ENCODE measurements at regions not wholly inside any gene's neighbourhood (a gene's known extent, or its start where the extent isn't known, plus 50 kb on each side); places are given as distances from the start of the nearest gene placed in this dataset.

DNA sequence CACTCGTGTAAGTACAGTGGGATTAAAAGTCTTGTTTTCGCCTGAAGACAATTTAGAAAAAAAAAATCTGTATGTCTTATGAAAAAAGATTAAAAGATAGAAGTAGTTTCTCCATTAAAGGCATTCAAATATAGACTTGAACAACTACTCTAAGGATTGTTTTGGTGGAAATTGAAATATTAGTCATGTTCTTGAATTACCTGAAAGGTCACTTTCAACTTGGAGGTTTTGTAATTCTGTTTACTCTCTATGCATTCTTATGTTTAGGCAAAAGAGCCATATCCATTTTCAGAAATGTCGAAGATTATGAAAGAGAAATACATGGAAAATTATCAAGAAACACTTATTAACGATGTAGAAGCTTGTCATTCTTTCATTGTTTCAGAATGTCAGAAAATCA, 373.7 kb downstream of the ARL4A start:
- POLR2A ChIA-PET, result no interaction called here
- Histone ChIP-seq H4K20me1 (replicated peaks; ENCODE audit: control insufficient read depth, extremely low read depth, insufficient read depth, low read length) (no peaks in the 10 kb centered on the region), H3K4me2 (ENCODE audit: insufficient read depth, low read length) (no peak overlapping the region), H3K4me1 (ENCODE audit: control insufficient read depth, extremely low read depth, insufficient read depth, low read length) (peaks cover 13% of the 10 kb centered on the region), H3K79me2 (ENCODE audit: control insufficient read depth, insufficient read depth, low read length) (no peaks in the 10 kb centered on the region), H3K4me3 (replicated peaks in 1 of 3; ENCODE audit: insufficient read depth in 1 of 3, low read depth in 1 of 3, low read length in 3 of 3) (no peak overlapping the region), H3K27ac (ENCODE audit: insufficient read depth, low read depth, low read length) (no peak overlapping the region), H3K9me1 (replicated peaks; ENCODE audit: control insufficient read depth, extremely low read depth, insufficient read depth, low read length) (no peaks in the 10 kb centered on the region), H3K27me3 (ENCODE audit: control insufficient read depth in 2 of 2, insufficient read depth in 2 of 2, low read length in 2 of 2) (no peaks in the 10 kb centered on the region), H2AFZ (ENCODE audit: low read depth, low read length) (no peak overlapping the region), H3K9ac (replicated peaks; ENCODE audit: extremely low read depth, insufficient read depth, low read length) (no peak overlapping the region), H3K36me3 (ENCODE audit: control insufficient read depth in 2 of 2, extremely low read depth in 1 of 2, insufficient read depth in 2 of 2, low read length in 2 of 2) (no peaks in the 10 kb centered on the region), H3K9me3 (replicated peaks; ENCODE audit: control insufficient read depth, insufficient read depth, low read length) (no peaks in the 10 kb centered on the region)
- DNase-seq (ENCODE audit: low read depth, low spot score) (no peak), FAIRE-seq (no peak)
- CTCF ChIA-PET, result no interaction called here
- TF ChIP-seq POLR2AphosphoS5 (IDR thresholded peaks at IDR 0.05; ENCODE audit: insufficient read depth, low read depth, low read length) (no peak), EZH2 (IDR thresholded peaks at IDR 0.05; ENCODE audit: borderline replicate concordance, low read depth, low read length, severe bottlenecking) (no peak), FOS (IDR thresholded peaks at IDR 0.05; ENCODE audit: borderline replicate concordance, insufficient read depth, low read length) (no peak), MYC (IDR thresholded peaks at IDR 0.05; ENCODE audit: low read depth, low read length) (no peak), GATA2 (IDR thresholded peaks at IDR 0.05; ENCODE audit: insufficient read depth, insufficient read length, low read depth, low read length) (no peak), POLR2A (IDR thresholded peaks at IDR 0.05; ENCODE audit: low read depth, low read length) (no peak)
- TF ChIP-seq, protein P1, sequence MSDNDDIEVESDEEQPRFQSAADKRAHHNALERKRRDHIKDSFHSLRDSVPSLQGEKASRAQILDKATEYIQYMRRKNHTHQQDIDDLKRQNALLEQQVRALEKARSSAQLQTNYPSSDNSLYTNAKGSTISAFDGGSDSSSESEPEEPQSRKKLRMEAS (IDR thresholded peaks at IDR 0.05; ENCODE audit: insufficient read depth, insufficient read length), result no peak
- dilution Hi-C loops (cut with MboI; ENCODE audit: extremely low pct_ligation_motif_present, low sequenced_read_pairs), result no loop called here
- intact Hi-C loops (cut with micrococcal nuclease), result no loop called here
- no TSS peak for BruUV-seq (replicated peaks)

DNA sequence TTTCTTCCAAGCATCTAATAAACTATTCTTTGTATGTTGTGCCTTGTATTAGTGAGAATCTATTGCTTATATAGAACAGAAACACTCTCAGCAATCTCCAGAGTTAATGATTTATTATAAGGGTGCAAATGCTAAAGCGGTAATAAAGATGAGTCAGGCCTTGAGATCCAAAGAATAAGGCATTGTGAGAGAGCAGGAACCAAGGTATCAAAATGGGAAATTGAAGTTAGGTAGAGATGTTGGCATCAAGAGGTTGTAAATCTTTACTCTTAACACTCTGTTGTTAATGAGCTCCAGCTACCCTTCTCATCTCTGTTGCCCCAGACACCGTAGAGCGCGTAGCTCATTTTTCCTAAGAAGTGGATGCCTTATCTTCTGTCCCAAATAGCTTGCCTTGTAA, 375.2 kb downstream of the ARL4A start:
- H3K4me1 ChIP-seq (ENCODE audit: control insufficient read depth, extremely low read depth, insufficient read depth, low read length), result peaks cover 3% of the 10 kb centered on the region
- no peaks in the 10 kb centered on the region for H3K36me3 ChIP-seq (ENCODE audit: control insufficient read depth in 2 of 2, extremely low read depth in 1 of 2, insufficient read depth in 2 of 2, low read length in 2 of 2)
- H4K20me1 ChIP-seq (replicated peaks; ENCODE audit: control insufficient read depth, extremely low read depth, insufficient read depth, low read length), result no peaks in the 10 kb centered on the region
- no peak for DNase-seq (ENCODE audit: low read depth, low spot score)
- H3K27ac ChIP-seq (ENCODE audit: insufficient read depth, low read depth, low read length), result no peak overlapping the region
- intact Hi-C loops (cut with micrococcal nuclease) (no loop called here), dilution Hi-C loops (cut with MboI; ENCODE audit: extremely low pct_ligation_motif_present, low sequenced_read_pairs) (no loop called here)
- TF ChIP-seq, protein P1 (IDR thresholded peaks at IDR 0.05; ENCODE audit: insufficient read depth, insufficient read length), result no peak
- TF ChIP-seq GATA2 (IDR thresholded peaks at IDR 0.05; ENCODE audit: insufficient read depth, insufficient read length, low read depth, low read length) (no peak), JUN (IDR thresholded peaks at IDR 0.05; ENCODE audit: borderline replicate concordance, insufficient read depth, insufficient read length, low read depth) (no peak), MYC (IDR thresholded peaks at IDR 0.05; ENCODE audit: low read depth, low read length) (no peak), EZH2 (IDR thresholded peaks at IDR 0.05; ENCODE audit: borderline replicate concordance, low read depth, low read length, severe bottlenecking) (no peak), POLR2AphosphoS5 (IDR thresholded peaks at IDR 0.05; ENCODE audit: insufficient read depth, low read depth, low read length) (no peak), FOS (IDR thresholded peaks at IDR 0.05; ENCODE audit: borderline replicate concordance, insufficient read depth, low read length) (no peak), POLR2A (IDR thresholded peaks at IDR 0.05; ENCODE audit: low read depth, low read length) (no peak)
- TF ChIP-seq, protein P2, sequence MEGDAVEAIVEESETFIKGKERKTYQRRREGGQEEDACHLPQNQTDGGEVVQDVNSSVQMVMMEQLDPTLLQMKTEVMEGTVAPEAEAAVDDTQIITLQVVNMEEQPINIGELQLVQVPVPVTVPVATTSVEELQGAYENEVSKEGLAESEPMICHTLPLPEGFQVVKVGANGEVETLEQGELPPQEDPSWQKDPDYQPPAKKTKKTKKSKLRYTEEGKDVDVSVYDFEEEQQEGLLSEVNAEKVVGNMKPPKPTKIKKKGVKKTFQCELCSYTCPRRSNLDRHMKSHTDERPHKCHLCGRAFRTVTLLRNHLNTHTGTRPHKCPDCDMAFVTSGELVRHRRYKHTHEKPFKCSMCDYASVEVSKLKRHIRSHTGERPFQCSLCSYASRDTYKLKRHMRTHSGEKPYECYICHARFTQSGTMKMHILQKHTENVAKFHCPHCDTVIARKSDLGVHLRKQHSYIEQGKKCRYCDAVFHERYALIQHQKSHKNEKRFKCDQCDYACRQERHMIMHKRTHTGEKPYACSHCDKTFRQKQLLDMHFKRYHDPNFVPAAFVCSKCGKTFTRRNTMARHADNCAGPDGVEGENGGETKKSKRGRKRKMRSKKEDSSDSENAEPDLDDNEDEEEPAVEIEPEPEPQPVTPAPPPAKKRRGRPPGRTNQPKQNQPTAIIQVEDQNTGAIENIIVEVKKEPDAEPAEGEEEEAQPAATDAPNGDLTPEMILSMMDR (IDR thresholded peaks at IDR 0.05; ENCODE audit: extremely low read depth in 1 of 2, insufficient read depth in 1 of 2, low read depth in 1 of 2, low read length in 2 of 2), result no peak
- H2AFZ ChIP-seq (ENCODE audit: low read depth, low read length), result no peak overlapping the region
- no peak overlapping the region for H3K9ac ChIP-seq (replicated peaks; ENCODE audit: extremely low read depth, insufficient read depth, low read length)
- H3K9me3 ChIP-seq (replicated peaks; ENCODE audit: control insufficient read depth, insufficient read depth, low read length), result no peaks in the 10 kb centered on the region
- H3K9me1 ChIP-seq (replicated peaks; ENCODE audit: control insufficient read depth, extremely low read depth, insufficient read depth, low read length), result no peaks in the 10 kb centered on the region
- H3K4me2 ChIP-seq (ENCODE audit: insufficient read depth, low read length), result no peak overlapping the region
- H3K27me3 ChIP-seq (ENCODE audit: control insufficient read depth in 2 of 2, insufficient read depth in 2 of 2, low read length in 2 of 2), result no peaks in the 10 kb centered on the region
- CTCF ChIA-PET, result interaction anchor here (1.0 kb wide), 1 partner anchor 377 kb away, joined by 3 read pairs; no protein-coding TSS in a partner anchor
- H3K79me2 ChIP-seq (ENCODE audit: control insufficient read depth, insufficient read depth, low read length), result no peaks in the 10 kb centered on the region
- no peak overlapping the region for H3K4me3 ChIP-seq (replicated peaks in 1 of 3; ENCODE audit: insufficient read depth in 1 of 3, low read depth in 1 of 3, low read length in 3 of 3)
- POLR2A ChIA-PET, result no interaction called here
- FAIRE-seq, result no peak
- no TSS peak for BruUV-seq (replicated peaks)

Measured in endothelial cell of umbilical vein (primary cell).